ENCODE measurements at regions not wholly inside any gene's neighbourhood (a gene's known extent, or its start where the extent isn't known, plus 50 kb on each side); places are given as distances from the start of the nearest gene placed in this dataset.
"Not testable (repeated sequence)": the region's sequence is repeated elsewhere in the genome, so short reads cannot be mapped to it uniquely, and the experiment has no call there.

- TF ChIP-seq CTCF (IDR thresholded peaks at IDR 0.05; ENCODE audit: insufficient read depth, low read length, missing control alignments), result no peak
- ChIA-PET CTCF (interaction anchor here (1.1 kb wide), 1 partner anchor 9 kb away, joined by 3 read pairs; no protein-coding TSS in a partner anchor), POLR2A (no interaction called here)
- no peak for DNase-seq (ENCODE audit: low read depth, low spot score)
- H3K4me3 ChIP-seq (ENCODE audit: low read depth, low read length), result no peak overlapping the region
These were observed 146.8 kb upstream of the TMEM229A start for GRCh38 chr7:124179641-124180040.

GRCh38 chr7:124177891-124178290 lies 145.0 kb upstream of the TMEM229A start:
- no peak for TF ChIP-seq CTCF (IDR thresholded peaks at IDR 0.05; ENCODE audit: insufficient read depth, low read length, missing control alignments)
- DNase-seq (ENCODE audit: low read depth, low spot score), result no peak
- ChIA-PET POLR2A (no interaction called here), CTCF (no interaction called here)
- no peak overlapping the region for H3K4me3 ChIP-seq (ENCODE audit: low read depth, low read length)

GRCh38 chr7:124171812-124172211 lies 138.9 kb upstream of the TMEM229A start:
- CTCF ChIA-PET, result interaction anchor here (1.3 to 1.7 kb wide), 5 partner anchors 9 to 636 kb away, joined by 3 to 31 read pairs (median 6); partner anchors contain the start of gene GPR37
- H3K4me3 ChIP-seq (ENCODE audit: low read depth, low read length); POLR2A ChIA-PET; DNase-seq (ENCODE audit: low read depth, low spot score): not testable (repeated sequence)

GRCh38 chr7:124171068-124171467 lies 138.2 kb upstream of the TMEM229A start:
- ChIA-PET POLR2A (no interaction called here), CTCF (interaction anchor here (0.7 to 1.7 kb wide), 15 partner anchors 8 to 658 kb away, joined by 3 to 31 read pairs (median 4); partner anchors contain the start of gene GPR37)
- no peak overlapping the region for H3K4me3 ChIP-seq (ENCODE audit: low read depth, low read length)
- TF ChIP-seq CTCF (IDR thresholded peaks at IDR 0.05; ENCODE audit: insufficient read depth, low read length, missing control alignments), result peak; percentile 32
- DNase-seq (ENCODE audit: low read depth, low spot score), result peak; percentile 4

GRCh38 chr7:124168616-124169015 lies 135.7 kb upstream of the TMEM229A start:
- POLR2A ChIA-PET, result no interaction called here
- no peak overlapping the region for H3K4me3 ChIP-seq (ENCODE audit: low read depth, low read length)
- CTCF ChIA-PET, result interaction anchor here (0.7 to 2.5 kb wide), 2 partner anchors 186 to 616 kb away, joined by 3 to 11 read pairs; no protein-coding TSS in a partner anchor
- no peak for DNase-seq (ENCODE audit: low read depth, low spot score)
- TF ChIP-seq CTCF (IDR thresholded peaks at IDR 0.05; ENCODE audit: insufficient read depth, low read length, missing control alignments), result no peak

GRCh38 chr7:124162667-124163066 lies 129.8 kb upstream of the TMEM229A start:
- DNase-seq (ENCODE audit: low read depth, low spot score), result no peak
- CTCF ChIA-PET, result interaction anchor here (1.5 kb wide), 1 partner anchor 8 kb away, joined by 6 read pairs; no protein-coding TSS in a partner anchor
- POLR2A ChIA-PET, result no interaction called here
- TF ChIP-seq CTCF (IDR thresholded peaks at IDR 0.05; ENCODE audit: insufficient read depth, low read length, missing control alignments), result no peak
- H3K4me3 ChIP-seq (ENCODE audit: low read depth, low read length), result no peak overlapping the region

GRCh38 chr7:124155432-124156022 lies 122.7 kb upstream of the TMEM229A start:
- TF ChIP-seq CTCF (IDR thresholded peaks at IDR 0.05; ENCODE audit: insufficient read depth, low read length, missing control alignments), result peak; percentile 30
- no peak overlapping the region for H3K4me3 ChIP-seq (ENCODE audit: low read depth, low read length)
- ChIA-PET POLR2A (no interaction called here), CTCF (interaction anchor here (0.6 to 6.7 kb wide), 19 partner anchors 9 to 736 kb away, joined by 3 to 57 read pairs (median 3); partner anchors contain the start of gene GPR37)
- no peak for DNase-seq (ENCODE audit: low read depth, low spot score)

Measured in AG04449 (cell line).